Lower lobe of right lung (tissue), 2 donors: ENCODE measurements at regions not wholly inside any gene's neighbourhood (a gene's known extent, or its start where the extent isn't known, plus 50 kb on each side); places are given as distances from the start of the nearest gene placed in this dataset.

Experiments used
- ATAC-seq, 2 donors: fragments of 200-7000 bp; cut with Tn5 transposase; one replicate each; pipeline ENCODE4 v1.9.1; 2020 to 2022; ENCODE audit warnings: mild to moderate bottlenecking in 2 of 2, moderate library complexity in 2 of 2
- DNase-seq: peaks from one replicate; pipeline ENCODE4 v3.0.0-alpha.2; 2020
- H3K27ac ChIP-seq: fragments of 200-600 bp; one replicate; pipeline ENCODE4 v1.8.0; 2022
- H3K27me3 ChIP-seq: fragments of 200-600 bp; one replicate; pipeline ENCODE4 v1.8.0; 2022; ENCODE audit warnings: low read depth
- H3K36me3 ChIP-seq: fragments of 200-600 bp; one replicate; pipeline ENCODE4 v1.8.0; 2022; ENCODE audit warnings: mild to moderate bottlenecking
- H3K4me1 ChIP-seq: fragments of 200-600 bp; one replicate; pipeline ENCODE4 v1.8.0; 2022
- H3K4me3 ChIP-seq: fragments of 200-600 bp; one replicate; pipeline ENCODE4 v1.8.0; 2022; ENCODE audit warnings: mild to moderate bottlenecking
- H3K9me3 ChIP-seq: fragments of 200-600 bp; one replicate; pipeline ENCODE4 v1.8.0; 2022
- intact Hi-C: fragments of 100-400 bp; cut with DNase I; formaldehyde crosslinking; loops from one replicate; pipeline ENCODE4 v1.11.0; 2022
- TF ChIP-seq, protein P1 (sequence below): fragments of 200-600 bp; IDR thresholded peaks from one replicate; pipeline ENCODE4 v1.8.0; 2022; ENCODE audit warnings: antibody characterized with exemption, mild to moderate bottlenecking
- donor health status: DM: no; HTN: yes; CAD: no; lungs with severe emphysema.

GRCh38 chr4:167786504-167786903, 305.8 kb upstream of the ANXA10 start:
- no peaks in the 10 kb centered on the region for H3K27me3 ChIP-seq

GRCh38 chr4:167787231-167787630, 305.1 kb upstream of the ANXA10 start:
- H3K27me3 ChIP-seq, result no peaks in the 10 kb centered on the region
- TF ChIP-seq, protein P1, sequence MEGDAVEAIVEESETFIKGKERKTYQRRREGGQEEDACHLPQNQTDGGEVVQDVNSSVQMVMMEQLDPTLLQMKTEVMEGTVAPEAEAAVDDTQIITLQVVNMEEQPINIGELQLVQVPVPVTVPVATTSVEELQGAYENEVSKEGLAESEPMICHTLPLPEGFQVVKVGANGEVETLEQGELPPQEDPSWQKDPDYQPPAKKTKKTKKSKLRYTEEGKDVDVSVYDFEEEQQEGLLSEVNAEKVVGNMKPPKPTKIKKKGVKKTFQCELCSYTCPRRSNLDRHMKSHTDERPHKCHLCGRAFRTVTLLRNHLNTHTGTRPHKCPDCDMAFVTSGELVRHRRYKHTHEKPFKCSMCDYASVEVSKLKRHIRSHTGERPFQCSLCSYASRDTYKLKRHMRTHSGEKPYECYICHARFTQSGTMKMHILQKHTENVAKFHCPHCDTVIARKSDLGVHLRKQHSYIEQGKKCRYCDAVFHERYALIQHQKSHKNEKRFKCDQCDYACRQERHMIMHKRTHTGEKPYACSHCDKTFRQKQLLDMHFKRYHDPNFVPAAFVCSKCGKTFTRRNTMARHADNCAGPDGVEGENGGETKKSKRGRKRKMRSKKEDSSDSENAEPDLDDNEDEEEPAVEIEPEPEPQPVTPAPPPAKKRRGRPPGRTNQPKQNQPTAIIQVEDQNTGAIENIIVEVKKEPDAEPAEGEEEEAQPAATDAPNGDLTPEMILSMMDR, result no peak
- no peaks in the 10 kb centered on the region for H3K36me3 ChIP-seq
- no peaks in the 10 kb centered on the region for H3K9me3 ChIP-seq
- no peaks in the 10 kb centered on the region for H3K4me1 ChIP-seq
- no peak for ATAC-seq
- H3K4me3 ChIP-seq, result no peak overlapping the region
- no peak overlapping the region for H3K27ac ChIP-seq
- intact Hi-C loops, result no loop called here
- no peak for DNase-seq

More at GRCh38 chr4:167786504-167786903, 305.8 kb upstream of the ANXA10 start:
- ATAC-seq (no peak), DNase-seq (no peak)
- H3K4me1 ChIP-seq, result no peaks in the 10 kb centered on the region
- intact Hi-C loops, result no loop called here
- no peak overlapping the region for H3K4me3 ChIP-seq
- H3K9me3 ChIP-seq, result no peaks in the 10 kb centered on the region
- H3K36me3 ChIP-seq, result no peaks in the 10 kb centered on the region
- TF ChIP-seq, protein P1, result no peak
- H3K27ac ChIP-seq, result no peak overlapping the region

DNA sequence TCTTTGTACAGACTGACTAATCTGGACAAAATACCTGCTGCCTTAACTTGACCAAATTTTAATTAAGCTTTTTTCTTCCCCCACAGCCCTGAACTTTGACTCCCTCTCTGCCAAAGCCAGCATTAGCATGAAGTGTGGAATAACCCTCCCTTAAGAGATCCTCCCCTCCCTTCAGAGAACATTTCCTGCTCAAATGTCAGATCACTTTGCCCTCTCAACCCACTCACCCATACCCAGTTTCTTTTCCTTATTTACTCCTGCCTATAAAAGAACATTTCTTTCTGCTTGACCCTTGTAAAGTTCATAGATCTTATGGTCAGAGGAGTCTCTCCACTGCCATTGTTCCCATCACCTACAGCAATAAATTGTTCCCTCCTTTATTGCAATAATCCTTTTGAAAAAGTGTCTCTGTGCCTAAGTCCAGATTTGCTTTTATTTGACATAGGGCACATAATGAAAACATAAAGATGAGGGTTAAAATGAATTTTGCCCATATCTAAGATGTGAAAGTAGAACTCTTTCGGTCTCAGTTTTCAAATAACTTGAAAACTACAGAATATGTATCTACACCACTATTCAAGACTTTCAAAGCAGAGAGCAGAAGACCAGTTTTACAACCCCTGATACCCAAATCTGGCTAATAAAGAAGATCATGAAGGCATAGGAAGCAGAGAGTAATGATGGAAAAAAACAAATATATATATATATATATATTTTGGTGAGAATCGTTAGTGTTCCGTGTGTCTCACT, 289.7 kb upstream of the ANXA10 start:
- Histone ChIP-seq H3K27me3 (no peaks in the 10 kb centered on the region), H3K9me3 (no peaks in the 10 kb centered on the region), H3K4me3 (no peak overlapping the region), H3K36me3 (no peaks in the 10 kb centered on the region), H3K27ac (no peak overlapping the region), H3K4me1 (no peaks in the 10 kb centered on the region)
- intact Hi-C loops, result no loop called here
- DNase-seq (no peak), ATAC-seq (no peak)
- TF ChIP-seq, protein P1, result no peak

GRCh38 chr4:167811958-167812357, 280.4 kb upstream of the ANXA10 start:
- Histone ChIP-seq H3K9me3 (peaks cover 9% of the 10 kb centered on the region), H3K4me1 (no peaks in the 10 kb centered on the region), H3K27ac (no peak overlapping the region), H3K36me3 (no peaks in the 10 kb centered on the region), H3K4me3 (no peak overlapping the region), H3K27me3 (no peaks in the 10 kb centered on the region)
- TF ChIP-seq, protein P1, result no peak
- no peak for ATAC-seq
- intact Hi-C loops, result no loop called here
- DNase-seq, result no peak

- TF ChIP-seq, protein P1, result no peak
- Histone ChIP-seq H3K36me3 (no peaks in the 10 kb centered on the region), H3K4me3 (no peak overlapping the region), H3K9me3 (no peaks in the 10 kb centered on the region), H3K27me3 (no peaks in the 10 kb centered on the region), H3K27ac (no peak overlapping the region), H3K4me1 (no peaks in the 10 kb centered on the region)
- no peak for DNase-seq
- no peak for ATAC-seq
- intact Hi-C loops, result no loop called here
These were observed 266.1 kb upstream of the ANXA10 start for GRCh38 chr4:167826281-167826680.
